ENCODE measurements at regions not wholly inside any gene's neighbourhood (a gene's known extent, or its start where the extent isn't known, plus 50 kb on each side); places are given as distances from the start of the nearest gene placed in this dataset.

DNA sequence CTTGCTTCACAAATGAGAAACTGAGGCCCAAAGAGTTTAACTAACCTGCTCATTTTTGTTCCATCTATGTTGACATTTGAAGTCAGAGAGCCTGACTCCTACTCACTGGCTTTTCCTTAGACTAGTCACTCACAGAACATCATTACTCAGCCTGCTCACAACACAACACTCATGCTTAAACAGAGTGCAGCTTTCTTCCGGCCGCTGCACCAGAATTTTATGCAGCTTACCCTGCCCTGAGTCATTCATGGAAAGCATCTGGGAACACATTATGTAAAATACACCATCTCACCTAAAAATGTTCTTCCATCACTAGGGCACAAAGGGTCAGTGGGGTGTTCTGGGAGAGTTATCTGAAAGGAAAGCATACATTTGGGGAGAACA is 303.4 kb downstream of the SPRY2 start:
- DNase-seq (ENCODE audit: low read depth) = peak; percentile 88

DNA sequence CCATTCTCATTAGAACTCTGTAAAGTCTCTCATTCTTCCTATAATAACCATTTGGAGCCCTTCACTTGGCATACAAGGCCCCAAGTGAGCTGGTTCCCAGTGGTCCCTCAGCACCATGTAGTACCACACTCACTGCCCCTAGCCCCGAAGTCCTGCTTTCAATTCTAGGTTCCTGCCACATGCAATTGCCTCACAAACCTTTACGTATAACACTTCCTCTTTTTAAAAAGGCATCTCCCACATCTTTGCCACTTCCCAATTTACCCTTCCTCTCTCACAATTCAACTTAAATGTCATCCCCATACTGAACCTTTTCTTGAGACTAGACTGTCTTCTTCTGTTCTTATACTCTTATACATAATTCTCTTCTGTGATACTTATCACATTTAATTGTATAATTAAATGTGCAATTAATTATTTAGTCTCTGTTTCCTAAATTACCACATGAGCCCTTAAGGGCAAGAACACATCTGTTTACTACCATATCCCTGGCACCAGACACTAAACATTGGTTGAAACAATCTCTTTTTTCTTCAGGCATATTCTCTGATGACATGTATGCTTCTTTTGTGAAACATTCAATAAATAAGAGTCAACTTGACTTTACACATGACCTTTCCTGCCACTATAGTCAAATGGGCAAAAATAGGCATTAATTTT is 304.0 kb downstream of the SPRY2 start:
- DNase-seq (ENCODE audit: low read depth) = no peak

DNA sequence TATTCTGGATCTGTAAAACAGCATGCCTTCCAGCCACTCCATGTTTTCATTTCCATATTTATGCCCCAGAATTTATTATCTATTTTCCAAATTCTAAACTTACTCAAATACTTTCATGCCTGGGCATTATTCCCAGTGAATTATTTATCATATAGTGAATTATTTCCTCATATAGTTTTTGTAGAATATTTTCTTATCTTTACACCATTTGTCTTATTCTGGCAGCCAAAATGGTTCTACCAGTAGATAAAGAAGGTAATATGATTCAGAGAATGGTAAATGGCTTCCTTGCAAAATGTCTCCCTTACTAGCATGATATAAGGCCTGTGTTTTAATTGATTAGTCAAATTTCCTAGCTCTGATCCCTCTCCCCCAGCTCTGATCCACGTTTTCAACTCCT is 305.8 kb downstream of the SPRY2 start:
- DNase-seq (ENCODE audit: low read depth) = no peak

DNA sequence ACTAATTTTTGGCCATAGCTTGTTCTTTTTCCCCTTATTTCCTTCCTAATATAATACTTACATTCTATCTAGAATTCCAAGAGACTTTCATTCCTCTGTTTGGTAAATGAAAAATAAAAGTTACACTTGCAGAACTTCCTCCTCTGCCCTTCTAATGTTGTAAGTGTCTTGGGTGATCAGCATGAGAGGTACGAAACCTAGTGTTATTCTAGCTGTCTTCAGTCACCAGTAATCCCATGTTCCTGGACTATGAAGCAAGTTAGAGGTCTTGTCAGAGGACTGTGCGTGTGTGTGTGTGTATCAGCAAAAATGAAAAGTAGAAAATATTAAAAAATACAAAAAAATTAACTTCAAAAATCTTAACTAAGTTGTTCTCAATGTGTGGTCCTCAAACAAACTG is 307.0 kb downstream of the SPRY2 start:
- DNase-seq (ENCODE audit: low read depth) = no peak

DNA sequence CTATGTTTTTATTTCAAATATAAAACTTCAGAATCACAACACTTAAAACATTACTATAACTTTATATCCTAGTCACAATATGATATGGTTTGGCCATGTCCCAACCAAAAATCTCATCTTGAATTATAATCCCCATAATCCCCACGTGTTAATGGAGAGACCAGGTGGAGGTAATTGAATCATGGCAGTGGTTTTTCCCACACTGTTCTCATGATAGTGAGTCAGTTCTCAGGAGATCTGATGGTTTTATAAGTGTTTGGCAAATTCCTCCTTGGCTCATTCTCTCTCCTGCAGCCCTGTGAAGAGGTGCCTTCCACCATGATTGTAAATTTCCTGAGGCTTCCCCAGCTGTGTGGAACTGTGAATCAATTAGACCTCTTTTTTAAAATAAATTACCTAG is 307.6 kb downstream of the SPRY2 start:
- DNase-seq (ENCODE audit: low read depth) = peak; percentile 50

DNA sequence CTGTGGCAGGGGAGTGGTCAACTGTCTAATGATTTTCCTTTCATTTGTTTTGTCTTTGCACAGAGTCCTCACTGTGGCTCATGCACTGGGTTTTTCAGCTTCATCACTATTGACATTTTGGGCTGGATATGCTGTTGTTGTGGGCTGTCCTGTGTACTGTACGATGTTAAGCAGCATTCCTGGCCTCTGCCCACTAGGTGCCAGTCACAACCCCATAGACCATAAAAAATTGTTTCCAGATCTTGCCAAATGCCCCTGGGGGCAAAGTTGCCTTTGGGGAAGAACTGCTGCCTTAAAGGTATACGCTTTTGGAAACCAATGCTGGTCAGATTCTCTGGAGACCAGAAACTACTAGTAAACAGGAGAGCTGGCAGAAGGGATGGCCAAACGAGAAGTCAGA is 310.4 kb downstream of the SPRY2 start:
- DNase-seq (ENCODE audit: low read depth) = peak; percentile 84

DNA sequence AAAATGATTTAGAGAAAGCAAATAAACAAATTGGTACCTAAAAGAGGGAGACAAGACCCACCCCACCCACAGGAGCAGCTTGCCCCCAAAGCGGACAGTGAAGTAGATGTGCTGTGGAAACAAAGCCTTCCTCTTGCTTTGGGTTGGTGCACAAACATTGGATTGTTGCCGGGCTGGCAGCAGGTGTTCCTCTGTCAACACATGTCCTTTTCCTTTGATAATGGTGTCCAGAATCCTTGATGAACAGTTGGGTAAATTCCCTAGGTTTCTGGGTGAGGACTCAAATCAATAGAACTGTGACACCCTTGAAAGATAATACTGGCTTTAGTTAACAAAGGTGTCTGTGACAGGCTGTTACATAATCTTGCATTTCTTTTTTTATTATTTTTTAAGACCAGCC is 311.8 kb downstream of the SPRY2 start:
- DNase-seq (ENCODE audit: low read depth) = no peak

DNA sequence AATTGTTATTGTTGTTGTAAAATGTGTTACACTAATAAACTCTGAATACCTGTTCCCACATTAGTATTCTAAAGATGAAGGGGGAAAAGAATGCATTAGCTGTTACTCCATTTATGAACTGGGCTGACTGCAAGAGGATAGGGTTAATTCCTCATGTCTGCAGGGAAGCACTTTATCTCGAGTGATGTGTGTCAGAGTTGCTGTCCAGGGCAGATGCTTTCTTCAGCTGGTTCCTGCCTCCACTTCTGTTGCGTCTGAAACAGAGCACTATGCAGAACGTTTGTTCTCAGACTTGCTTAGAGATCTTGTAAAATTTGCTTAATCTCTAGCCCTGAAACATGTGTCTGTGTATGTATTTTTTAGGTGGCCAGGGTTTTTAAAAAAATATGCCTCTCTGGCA is 318.8 kb downstream of the SPRY2 start:
- DNase-seq (ENCODE audit: low read depth) = no peak

DNA sequence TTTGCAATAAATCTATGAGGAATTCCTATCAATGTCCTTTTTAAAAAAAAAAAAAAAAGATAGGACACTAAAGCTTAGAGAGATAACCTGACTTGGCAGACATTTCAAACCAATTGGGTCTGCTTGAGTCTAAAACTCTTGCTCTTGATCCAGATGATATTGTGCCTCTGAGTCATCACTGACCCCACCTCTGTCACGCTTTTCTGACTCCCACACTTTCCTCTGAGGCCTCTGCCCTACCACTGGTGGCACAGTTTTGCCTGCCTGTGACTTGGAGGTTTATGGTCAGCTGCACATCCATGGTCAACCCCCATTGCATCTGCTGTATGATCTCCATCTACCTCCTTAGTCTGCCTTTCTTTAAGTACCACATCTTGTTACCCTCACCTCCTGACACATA is 328.7 kb downstream of the SPRY2 start:
- DNase-seq (ENCODE audit: low read depth) = peak; percentile 70

DNA sequence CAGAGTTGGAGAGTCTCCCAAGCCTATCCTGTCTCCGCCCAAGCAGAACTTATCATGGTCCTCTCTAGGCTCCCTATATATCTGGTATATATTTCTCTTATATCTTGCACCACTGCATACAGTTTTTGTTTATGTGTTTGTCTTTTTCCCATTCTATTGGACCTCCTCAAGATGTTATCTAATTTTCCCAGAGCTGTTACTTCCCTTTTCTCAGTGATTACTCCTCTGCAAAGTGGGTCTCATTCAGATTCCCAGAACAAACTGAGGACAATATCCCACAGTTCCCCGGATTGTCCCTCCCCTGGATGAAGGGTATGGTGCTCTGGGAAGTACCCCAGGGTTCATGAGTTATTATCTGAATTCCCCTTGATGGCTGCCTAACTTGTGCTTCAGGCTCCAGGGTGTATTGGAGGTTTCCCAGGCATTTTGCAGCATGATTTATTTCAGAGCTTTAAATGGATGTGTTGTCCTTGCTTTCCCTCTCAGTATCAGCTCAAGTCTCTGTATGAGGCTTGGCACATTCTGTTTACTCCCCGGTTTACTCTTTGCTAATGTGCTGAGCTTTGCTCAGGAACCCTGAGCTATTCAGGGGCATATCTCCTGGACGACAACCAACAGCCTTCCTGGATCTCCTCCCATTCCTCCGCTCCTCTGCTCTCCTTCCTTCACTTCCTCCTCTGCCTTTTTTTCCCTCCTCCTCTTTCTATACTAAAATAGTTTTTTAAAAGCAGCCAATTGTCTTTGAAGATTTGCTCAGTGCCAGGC is 329.3 kb downstream of the SPRY2 start:
- DNase-seq (ENCODE audit: low read depth) = peak; percentile 34

DNA sequence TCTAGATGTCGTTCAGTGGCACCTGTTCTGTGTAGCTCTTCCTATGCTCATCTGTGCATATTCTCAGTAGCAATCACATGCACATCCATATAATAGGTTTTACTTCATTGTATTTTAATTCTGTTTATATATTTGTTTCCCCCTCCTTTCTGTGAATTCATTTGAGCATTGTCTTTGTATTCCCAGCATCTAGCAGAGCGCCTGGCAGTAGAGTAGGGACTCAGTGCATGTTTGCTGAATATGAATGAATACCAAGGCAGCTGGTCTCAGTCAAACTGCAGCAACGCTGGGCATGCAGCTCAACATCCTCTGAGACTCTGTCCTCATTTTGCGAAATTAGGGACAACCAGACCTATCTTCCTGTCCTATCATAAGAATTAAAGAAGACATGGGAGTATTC is 330.1 kb downstream of the SPRY2 start:
- no peak for DNase-seq (ENCODE audit: low read depth)

DNA sequence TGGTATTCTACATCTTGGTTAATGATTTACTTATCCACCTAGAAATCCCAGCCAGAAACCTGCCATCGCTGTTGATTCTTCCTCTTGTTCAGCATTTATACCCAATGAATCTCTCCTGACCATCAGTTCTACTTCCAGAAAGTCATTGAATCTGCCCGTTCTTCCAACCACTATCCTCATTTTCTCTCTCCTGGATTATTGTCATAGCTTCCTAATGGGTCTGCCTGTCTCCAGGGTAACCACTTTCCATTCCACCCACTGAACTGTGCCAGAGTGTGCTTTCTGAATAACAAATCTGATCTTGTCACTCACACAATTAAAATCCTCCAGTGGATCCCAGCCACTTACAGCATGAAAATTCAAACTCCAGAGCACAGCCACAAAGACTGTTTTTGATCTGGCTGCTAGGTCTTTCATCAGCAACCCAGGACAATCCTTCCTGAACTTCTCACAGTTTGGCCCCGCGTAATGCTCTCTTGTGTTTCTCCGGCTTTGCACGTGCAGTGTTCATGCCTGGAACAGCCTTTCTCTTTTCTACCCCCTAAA is 330.6 kb downstream of the SPRY2 start:
- no peak for DNase-seq (ENCODE audit: low read depth)

DNA sequence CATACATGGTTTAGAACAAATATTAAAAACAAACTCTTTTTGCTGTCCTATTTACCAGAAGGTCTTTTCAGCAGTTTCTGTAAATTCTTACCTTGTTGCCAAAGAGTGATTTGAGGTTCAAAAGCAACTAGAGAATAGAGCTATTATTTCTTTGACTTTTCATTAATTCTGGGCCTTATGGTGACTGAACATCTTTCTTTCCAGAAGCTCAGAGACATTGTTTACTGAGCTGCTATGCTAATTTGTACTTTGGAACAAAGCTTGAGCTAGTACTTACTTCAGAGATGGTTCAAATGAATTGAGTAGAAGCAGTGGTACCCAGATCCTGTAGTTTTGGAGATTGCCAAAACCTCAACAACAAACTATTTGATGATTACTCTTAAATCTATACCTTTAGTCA is 331.2 kb downstream of the SPRY2 start:
- DNase-seq (ENCODE audit: low read depth) = no peak

DNA sequence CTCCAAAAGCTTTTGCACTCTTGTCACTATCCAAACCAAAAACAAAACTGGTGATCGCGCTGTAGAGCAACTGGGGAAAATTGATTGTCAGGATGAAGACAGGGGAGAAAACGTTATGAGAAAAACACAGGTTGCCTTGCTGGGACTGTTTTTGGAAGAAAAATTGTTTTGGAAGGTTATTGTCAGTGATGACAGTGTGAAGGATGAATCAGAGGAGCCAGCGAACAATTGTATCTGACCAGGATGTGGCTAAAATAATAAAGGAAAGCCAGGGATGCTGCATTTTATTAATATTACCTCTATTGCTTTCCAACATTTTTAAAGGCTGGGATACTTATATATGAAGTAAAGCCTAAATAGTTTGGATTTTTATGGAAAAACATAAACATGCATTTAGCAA is 334.0 kb downstream of the SPRY2 start:
- no peak for DNase-seq (ENCODE audit: low read depth)

DNA sequence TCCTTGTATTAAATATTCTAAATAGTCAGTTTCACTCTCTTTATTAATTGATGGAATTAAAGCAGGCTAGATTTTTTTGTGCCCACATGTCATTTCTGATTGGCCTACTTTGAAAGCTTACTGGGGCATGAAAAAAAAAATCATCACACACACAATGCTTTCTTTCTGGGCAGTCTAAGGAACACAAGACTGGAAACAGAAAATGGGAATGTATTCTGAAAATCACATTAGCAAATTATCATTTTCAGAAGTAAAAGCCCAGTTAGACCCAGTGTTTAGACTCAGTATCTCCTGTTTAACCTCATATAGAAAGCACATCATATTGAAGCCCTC is 339.4 kb downstream of the SPRY2 start:
- DNase-seq (ENCODE audit: low read depth) = peak; percentile 13

DNA sequence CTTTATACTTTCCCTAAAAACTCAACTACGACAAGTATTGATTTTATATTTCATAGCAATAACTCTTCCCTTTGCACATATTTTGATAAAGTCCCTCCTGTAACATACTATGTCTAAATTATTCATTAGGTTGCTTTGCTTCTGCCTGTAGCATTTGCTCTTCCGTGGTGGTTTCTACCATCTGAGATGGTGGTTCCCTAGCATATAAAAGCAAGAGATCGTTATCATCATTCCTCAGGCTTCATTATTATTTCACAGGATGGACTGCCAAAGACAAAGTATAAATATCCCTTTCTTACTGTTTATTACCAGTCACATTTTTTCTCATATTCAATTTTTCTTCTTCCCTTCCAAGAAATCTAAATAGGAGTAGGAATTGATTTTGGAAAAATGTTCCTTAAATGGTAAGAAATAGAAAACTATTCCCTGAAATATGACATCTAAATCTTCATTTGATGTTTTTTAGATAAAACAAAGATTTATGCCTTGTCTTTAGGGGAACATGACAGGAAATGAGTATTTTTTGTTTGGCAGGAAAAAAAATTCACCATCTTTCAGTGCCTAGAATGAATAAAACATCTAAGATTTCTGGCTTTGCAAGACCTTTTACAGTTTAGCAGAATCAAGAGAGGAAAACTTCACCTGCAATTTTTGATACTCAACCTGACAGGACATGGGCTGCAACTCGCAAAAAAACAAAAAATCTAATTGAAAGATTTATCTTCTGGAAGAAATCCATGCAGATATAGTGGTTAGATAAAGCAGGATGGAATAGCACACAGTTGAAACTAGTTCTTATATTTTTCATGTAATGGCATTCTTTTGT is 340.0 kb downstream of the SPRY2 start:
- peak; percentile 61 for DNase-seq (ENCODE audit: low read depth)

DNA sequence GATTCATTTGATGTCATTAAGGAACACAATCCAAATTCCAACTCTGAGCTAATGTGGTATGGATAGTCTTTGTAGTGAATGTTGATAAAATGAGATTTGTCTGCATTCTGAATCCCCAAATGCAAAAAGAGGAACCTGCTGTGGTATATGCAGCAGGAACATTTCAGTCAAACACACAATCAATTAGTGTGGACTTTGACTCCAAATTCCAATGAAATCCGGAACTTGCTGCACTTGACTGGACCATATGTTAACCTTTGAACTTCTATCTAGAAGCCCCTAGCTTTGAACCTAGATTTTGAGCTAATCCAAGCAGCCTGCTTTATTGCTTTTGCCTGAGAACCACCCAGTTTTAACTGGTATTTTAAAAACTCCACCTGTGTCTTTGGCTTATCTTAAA is 341.3 kb downstream of the SPRY2 start:
- no peak for DNase-seq (ENCODE audit: low read depth)

DNA sequence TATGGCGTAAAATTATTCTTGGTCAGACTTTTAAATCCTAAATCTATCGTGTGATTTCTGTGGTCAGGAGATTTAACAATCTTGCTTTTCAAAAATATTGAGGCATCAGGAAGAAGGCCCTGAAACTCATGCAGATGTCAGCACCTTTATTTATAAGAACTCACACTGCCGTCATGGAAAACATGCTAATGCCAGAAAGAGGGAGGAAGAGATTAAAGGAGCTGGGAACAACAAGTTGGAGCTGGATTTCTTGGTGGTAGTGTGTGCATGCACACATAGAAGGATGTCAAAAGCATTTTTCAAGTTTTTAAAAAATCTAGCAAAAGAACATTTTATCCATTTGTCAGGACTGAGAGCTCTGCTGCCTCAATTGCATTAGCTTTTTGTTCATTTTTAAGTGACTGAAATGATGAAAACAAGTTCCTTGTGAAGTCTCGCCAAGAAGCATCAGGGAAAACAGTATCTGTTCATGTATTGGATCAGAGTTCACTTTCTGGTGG is 342.5 kb downstream of the SPRY2 start:
- no peak for DNase-seq (ENCODE audit: low read depth)

DNA sequence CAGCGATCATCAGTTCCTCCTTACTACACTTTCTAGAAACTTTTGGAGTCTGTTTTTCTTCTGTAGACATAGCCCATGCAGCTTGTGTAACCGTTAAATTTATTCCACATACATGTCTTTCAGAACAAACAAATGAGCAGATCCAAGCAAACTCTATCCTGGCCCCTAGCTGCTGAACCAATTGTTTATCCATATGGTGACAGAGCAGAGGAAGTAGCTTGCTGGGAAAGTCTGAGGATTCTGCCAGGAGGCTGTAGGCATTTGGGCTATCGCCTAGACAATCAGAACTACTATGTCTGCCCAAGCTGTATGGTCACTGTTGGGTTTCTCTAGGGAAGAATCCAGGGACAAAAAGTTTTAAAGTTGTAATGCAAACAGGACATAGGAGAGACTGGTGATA is 343.7 kb downstream of the SPRY2 start:
- DNase-seq (ENCODE audit: low read depth) = no peak

DNA sequence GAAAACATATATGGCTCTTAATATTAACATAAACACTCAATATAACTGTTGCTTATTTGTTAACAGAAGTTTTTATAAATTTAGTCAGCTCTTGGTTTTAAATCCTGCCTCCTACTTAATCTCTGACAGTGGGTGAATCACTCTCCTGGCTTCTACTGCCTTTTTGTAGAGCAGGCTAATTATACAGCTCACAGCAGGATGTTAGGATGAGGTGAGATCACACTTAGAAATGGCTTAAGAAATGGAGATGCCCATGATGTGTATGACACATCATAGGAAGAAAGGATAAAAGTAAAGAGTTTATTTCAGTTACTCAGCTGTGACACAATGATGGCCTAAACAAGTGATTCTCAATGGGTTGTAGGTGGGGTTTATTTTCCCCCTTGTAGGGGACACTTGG is 345.6 kb downstream of the SPRY2 start:
- DNase-seq (ENCODE audit: low read depth) = peak; percentile 90

DNA sequence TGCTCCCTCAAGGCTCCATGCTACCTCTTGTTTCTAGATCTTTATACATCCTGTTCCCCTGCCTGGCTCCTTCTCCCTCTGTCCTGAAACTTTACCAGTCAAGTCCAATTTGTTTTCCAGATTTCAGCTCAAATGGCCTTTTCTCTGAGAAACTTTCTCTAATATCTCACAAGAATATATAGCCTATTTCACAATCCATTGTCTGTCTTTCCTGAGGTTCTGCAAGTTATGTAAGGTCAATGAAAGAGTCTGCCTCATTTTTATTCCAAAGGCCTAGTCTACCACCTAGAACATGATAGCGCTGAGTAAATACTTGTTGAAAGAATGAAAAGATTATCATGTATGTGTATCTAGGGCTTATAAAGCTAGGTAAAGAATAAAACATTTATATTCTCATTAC is 348.8 kb downstream of the SPRY2 start:
- DNase-seq (ENCODE audit: low read depth) = no peak

DNA sequence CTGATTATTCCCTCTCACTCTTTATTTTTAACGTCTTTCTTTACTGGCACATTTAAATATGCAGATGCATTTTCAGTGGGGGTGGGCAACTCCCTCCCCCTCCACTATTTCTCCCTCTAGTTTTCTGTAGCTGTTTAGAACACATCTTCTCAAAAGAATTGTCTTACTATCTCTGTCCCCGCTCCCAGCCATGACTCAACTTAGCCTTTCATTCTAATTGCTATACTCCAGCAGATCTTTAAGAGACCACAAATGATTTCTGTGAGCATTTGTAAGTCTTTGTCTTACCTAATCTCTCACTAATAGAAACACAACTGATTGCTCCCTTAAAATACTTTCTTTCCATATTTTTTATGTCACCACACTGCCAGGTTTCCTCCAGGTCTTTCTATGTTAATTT is 350.9 kb downstream of the SPRY2 start:
- peak; percentile 56 for DNase-seq (ENCODE audit: low read depth)

Data from M059J (cell line).